ENCODE measurements at regions not wholly inside any gene's neighbourhood (a gene's known extent, or its start where the extent isn't known, plus 50 kb on each side); places are given as distances from the start of the nearest gene placed in this dataset.

DNA sequence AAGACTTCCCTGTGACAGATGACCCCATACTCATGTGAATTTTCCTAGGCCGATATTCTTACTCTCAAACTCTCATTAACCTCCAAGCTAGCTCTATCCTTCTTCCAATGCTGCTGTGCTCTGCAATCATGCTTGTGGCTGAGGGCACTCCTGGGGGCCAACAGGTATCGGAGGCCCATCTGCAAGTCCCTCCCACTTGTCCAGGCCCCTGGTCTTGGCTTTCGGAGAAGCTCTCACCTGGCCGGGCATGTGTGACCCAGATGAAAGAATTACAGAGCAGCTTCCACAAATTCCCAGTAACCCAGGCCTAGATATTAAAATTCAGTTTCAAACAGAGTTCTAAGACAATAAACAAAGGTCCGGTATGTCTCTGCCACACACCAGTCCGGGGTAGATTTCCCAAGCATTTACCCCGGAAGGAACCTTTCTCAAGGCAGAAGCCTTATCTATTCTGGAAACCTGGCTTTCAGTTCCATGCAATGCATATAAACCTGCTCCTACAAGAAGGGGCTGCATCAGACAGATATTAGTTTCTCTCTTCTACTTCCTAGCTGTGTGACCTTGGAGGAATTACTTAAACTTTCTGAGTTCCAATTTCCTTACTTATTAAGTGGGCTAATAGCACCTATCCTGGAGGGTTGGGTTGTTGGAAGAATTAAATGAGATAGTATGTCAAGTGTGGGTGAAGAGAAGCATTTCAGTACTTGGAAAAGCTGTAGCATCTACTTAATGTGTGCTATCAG, 270.8 kb downstream of the PTTG2 start:
- no peak for DNase-seq

DNA sequence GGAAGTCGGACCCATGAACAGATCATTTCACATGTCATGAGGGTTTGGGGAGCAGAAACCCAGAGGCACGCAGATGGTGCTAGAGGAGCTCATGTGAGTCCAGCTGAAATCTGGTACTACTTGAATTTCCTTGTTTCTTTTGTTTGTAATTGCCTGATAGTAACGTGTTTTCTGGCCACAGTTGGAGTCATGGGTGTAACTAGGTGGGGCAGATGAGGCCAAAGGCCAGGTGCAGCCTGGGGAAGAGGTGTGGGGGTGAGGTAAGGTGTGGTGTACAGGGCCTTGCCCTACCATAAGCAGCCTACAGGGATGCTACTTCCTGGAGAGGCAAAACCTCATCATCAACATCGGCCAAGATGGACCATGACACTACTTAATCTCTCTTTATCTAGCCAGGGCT, 271.4 kb downstream of the PTTG2 start:
- DNase-seq, result no peak

DNA sequence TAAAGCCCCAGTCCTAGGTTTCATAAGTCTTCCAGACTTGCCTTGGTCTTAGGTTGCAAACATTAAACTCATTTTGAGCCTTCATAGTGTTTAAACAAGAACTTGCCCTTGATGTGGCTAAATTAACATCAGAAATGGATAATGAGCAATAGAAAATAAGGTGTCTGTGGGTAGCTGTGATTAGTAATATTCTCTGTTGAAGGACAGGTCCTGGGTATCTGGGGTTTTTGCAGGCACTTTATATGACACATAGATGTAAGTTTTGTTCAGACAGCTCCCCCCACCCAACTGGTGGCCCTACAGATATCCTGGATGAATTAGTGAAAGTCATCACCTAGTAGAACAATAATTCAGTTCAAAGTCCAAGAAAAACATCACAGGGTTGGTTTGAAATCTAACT, 272.5 kb downstream of the PTTG2 start:
- no peak for DNase-seq

DNA sequence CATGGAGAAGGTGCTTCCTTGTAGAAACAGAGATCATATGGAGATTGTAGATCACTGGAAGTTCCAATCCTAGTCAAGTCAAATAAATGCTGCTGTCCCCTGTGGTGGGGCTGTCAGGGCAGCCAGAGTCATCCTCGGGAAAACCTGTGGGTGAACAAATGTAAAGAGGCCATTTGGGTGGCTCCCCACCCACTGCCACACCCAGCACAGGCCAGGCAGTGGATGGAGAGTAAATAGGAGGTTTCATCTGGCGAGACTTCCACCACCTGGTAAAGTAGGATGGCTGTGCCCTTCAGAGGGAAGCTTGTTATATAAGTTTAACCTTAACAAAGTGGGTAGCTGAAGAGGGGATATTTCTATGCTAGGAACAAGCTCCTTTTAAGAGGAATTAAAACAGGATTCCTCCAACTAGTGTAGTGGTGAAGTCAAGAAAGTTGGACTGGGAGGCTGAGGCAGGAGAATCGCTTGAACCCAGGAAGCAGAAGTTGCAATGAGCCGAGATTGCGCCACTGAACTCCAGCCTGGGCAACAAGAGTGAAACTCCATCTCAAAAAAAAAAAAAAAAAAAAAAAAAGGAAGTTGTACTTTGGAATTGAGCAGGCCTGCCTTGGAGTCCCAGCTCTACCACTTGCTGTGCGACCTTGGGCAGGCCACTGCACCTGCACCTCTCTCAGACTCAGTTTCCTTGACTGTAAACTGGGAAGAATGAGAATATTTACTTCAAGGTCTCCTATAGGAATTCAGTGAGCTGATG, 273.7 kb downstream of the PTTG2 start:
- DNase-seq, result no peak

GRCh38 chr4:38235354-38235753, 275.2 kb downstream of the PTTG2 start:
- DNase-seq, result no peak

GRCh38 chr4:38236003-38236402, 275.8 kb downstream of the PTTG2 start:
- no peak for DNase-seq

GRCh38 chr4:38236503-38236902, 276.3 kb downstream of the PTTG2 start:
- DNase-seq, result no peak

DNA sequence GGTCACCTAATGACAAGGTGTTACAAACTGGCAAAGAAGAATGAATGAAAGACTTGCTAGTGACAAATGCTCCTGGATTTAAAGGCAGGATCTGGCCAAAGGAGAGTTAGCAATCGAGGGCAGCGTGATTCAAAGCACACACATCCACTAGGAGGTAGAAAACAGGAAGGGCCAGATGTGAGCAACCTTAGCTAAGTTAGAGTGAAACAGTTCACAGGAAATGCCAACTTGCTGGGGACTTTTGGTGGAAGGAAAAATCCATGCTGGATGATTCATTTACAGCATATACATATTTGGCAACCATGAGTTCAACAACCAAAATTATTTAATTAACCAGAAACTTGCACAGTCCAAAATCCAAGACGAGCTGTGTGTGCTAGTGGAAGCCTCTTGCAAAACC, 276.9 kb downstream of the PTTG2 start:
- DNase-seq, result no peak

GRCh38 chr4:38241541-38241940, 281.3 kb downstream of the PTTG2 start:
- DNase-seq, result no peak

GRCh38 chr4:38242101-38242500, 281.9 kb downstream of the PTTG2 start:
- DNase-seq, result no peak

DNA sequence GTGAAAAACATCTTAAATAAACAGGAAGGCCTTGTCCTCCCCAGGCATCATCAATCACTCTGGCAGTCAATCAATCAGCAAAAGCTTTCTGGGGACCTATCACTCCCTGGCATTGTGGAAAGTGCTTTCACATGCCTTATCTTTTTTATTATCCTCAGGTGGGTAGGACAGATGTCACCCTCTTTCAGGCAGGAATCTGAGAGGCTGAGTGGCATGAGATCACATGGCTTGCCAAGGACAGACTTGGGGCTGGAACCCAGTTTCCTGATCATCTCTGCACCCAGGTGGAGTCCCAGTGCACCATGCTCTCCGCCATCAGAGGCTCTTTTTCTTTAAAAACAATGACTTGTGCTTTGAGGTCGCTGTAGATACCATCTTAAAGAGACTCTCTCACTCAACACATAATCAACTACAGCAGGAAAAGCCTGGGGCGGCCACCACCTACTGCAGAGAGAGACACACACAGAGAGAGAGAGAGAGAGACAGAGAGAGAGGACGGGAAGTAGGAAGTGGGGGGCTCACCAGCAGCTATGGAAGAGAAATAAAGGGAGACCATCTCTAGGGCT, 282.7 kb downstream of the PTTG2 start:
- no peak for DNase-seq

- no peak for DNase-seq
Measured at GRCh38 chr4:38243388-38244053, 283.3 kb downstream of the PTTG2 start.

GRCh38 chr4:38254825-38255224, 294.6 kb downstream of the PTTG2 start:
- no peak for DNase-seq

- no peak for DNase-seq
Measured at GRCh38 chr4:38255572-38255971, 295.4 kb downstream of the PTTG2 start.

- no peak for DNase-seq
Measured at GRCh38 chr4:38266616-38267015, 306.4 kb downstream of the PTTG2 start.

- DNase-seq, result no peak
Measured at GRCh38 chr4:38268108-38268820, 308.1 kb downstream of the PTTG2 start.

- no peak for DNase-seq
Measured at GRCh38 chr4:38268837-38269236, 308.6 kb downstream of the PTTG2 start.

GRCh38 chr4:38273407-38273806, 313.2 kb downstream of the PTTG2 start:
- DNase-seq, result no peak

DNA sequence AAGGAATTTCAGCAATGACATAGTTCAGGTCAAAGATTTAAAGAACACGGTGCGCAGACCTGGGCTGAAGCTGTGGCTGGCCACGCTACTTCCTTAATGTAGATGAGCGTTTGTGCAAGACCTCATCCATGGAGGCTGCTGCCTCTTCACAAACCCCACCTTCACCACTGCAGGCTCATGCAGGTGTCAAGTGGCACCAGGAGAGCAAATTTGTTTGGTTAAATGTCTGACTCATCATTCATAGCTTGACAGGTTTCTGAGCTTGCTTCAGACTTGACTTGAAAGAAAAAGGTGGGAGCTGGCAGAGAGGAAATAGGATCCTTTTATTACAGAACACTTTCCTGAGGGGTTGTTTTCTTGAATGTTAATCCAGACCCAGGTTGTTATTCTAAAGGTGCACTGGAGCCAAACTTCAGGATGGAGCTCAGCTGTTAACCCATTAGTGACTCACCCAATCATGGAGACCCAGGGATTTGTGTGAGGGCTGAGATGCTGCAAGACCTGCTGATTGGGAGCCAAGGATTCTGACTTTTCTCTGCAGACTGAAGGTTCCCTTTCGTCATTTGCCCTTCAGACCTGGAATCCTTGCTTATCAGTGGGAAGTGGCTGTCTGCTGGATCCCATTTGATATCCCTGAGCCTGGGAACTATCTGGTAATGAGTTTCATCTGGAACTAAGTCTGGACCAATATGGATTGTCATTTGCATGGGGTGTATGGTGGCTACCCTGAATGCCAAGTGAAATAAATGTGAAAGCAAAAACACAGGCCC, 315.3 kb downstream of the PTTG2 start:
- no peak for DNase-seq

DNA sequence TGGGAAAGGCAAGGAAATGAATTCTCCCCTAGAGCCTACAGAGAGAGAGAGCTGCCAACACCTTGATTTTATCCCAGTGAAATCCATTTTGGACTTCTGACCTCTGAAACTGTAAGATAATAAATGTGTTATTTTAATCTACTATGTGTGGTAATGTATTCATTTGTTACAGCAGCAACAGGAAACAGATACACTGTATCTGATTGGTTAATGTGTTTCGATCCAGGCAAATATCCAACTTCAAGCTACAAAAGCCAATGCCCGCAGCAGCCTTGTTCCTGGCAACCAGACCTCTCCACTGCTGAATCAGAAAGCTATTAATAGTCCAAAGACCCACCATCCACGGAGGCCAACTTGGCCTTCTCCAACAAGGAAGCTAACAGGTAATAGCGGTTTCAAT, 318.1 kb downstream of the PTTG2 start:
- DNase-seq, result no peak

- no peak for DNase-seq
Measured at GRCh38 chr4:38279077-38279476, 318.9 kb downstream of the PTTG2 start.

DNA sequence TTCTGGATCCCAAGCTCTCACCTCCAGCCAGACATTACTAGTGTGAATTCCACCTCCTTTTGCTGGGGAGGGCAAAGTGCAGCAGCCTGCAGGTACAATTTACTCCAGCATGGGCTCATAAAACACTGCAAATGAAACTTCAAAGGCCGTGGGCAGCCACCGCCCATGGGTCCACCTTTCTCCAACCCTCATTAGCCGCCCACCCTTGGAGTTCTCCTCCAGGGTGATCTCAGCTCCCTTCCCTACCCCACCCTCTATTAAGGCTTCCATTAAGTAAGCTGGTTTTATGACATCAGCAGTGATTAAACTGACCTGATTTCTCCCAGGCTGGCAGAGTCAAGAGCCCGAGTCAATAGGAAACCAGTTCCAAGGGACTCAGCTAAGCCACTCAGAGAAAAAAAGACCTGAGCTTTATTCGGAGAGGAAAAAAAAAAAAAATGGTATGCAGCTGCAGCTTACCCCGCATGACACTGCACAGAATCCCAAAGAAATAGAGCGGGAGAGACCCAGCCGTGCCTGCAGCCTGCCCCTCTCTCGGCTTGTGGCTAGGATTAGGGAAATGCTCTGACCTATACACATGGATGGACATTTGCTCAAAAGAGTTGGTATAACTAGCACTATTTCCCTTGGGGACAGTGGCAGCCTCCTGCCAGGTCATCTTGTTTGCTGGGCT, 319.6 kb downstream of the PTTG2 start:
- no peak for DNase-seq
